ENCODE measurements at regions not wholly inside any gene's neighbourhood (a gene's known extent, or its start where the extent isn't known, plus 50 kb on each side); places are given as distances from the start of the nearest gene placed in this dataset.

GRCh38 chr3:74066456-74066855, 441.7 kb upstream of the PDZRN3 start:
- Histone ChIP-seq H3K27me3 (ENCODE audit: control insufficient read depth, insufficient read depth, low read length) (no peaks in the 10 kb centered on the region), H3K36me3 (ENCODE audit: control insufficient read depth, insufficient read depth, low read length) (no peaks in the 10 kb centered on the region), H3K4me3 (ENCODE audit: low read depth, low read length) (no peak overlapping the region)
- TF ChIP-seq CTCF (IDR thresholded peaks at IDR 0.05; ENCODE audit: insufficient read depth, low read length, poor library complexity, severe bottlenecking) = no peak
- DNase-seq (ENCODE audit: low read depth) = no peak

GRCh38 chr3:74059923-74060600, 435.3 kb upstream of the PDZRN3 start:
- Histone ChIP-seq H3K27me3 (ENCODE audit: control insufficient read depth, insufficient read depth, low read length) (no peaks in the 10 kb centered on the region), H3K4me3 (ENCODE audit: low read depth, low read length) (no peak overlapping the region), H3K36me3 (ENCODE audit: control insufficient read depth, insufficient read depth, low read length) (no peaks in the 10 kb centered on the region)
- no peak for DNase-seq (ENCODE audit: low read depth)
- no peak for TF ChIP-seq CTCF (IDR thresholded peaks at IDR 0.05; ENCODE audit: insufficient read depth, low read length, poor library complexity, severe bottlenecking)

- no peak for DNase-seq (ENCODE audit: low read depth)
- TF ChIP-seq CTCF (IDR thresholded peaks at IDR 0.05; ENCODE audit: insufficient read depth, low read length, poor library complexity, severe bottlenecking) = no peak
- H3K36me3 ChIP-seq (ENCODE audit: control insufficient read depth, insufficient read depth, low read length) = no peaks in the 10 kb centered on the region
- H3K4me3 ChIP-seq (ENCODE audit: low read depth, low read length) = no peak overlapping the region
- no peaks in the 10 kb centered on the region for H3K27me3 ChIP-seq (ENCODE audit: control insufficient read depth, insufficient read depth, low read length)
Observed at GRCh38 chr3:74059301-74059922, 434.7 kb upstream of the PDZRN3 start.

GRCh38 chr3:74057169-74057568, 432.4 kb upstream of the PDZRN3 start:
- no peak for TF ChIP-seq CTCF (IDR thresholded peaks at IDR 0.05; ENCODE audit: insufficient read depth, low read length, poor library complexity, severe bottlenecking)
- DNase-seq (ENCODE audit: low read depth) = no peak
- Histone ChIP-seq H3K27me3 (ENCODE audit: control insufficient read depth, insufficient read depth, low read length) (no peaks in the 10 kb centered on the region), H3K36me3 (ENCODE audit: control insufficient read depth, insufficient read depth, low read length) (no peaks in the 10 kb centered on the region), H3K4me3 (ENCODE audit: low read depth, low read length) (no peak overlapping the region)

- no peaks in the 10 kb centered on the region for H3K27me3 ChIP-seq (ENCODE audit: control insufficient read depth, insufficient read depth, low read length)
- no peak for TF ChIP-seq CTCF (IDR thresholded peaks at IDR 0.05; ENCODE audit: insufficient read depth, low read length, poor library complexity, severe bottlenecking)
- DNase-seq (ENCODE audit: low read depth) = no peak
- no peak overlapping the region for H3K4me3 ChIP-seq (ENCODE audit: low read depth, low read length)
- no peaks in the 10 kb centered on the region for H3K36me3 ChIP-seq (ENCODE audit: control insufficient read depth, insufficient read depth, low read length)
Observed at GRCh38 chr3:74055061-74055460, 430.3 kb upstream of the PDZRN3 start.

- no peak for TF ChIP-seq CTCF (IDR thresholded peaks at IDR 0.05; ENCODE audit: insufficient read depth, low read length, poor library complexity, severe bottlenecking)
- H3K36me3 ChIP-seq (ENCODE audit: control insufficient read depth, insufficient read depth, low read length) = no peaks in the 10 kb centered on the region
- H3K27me3 ChIP-seq (ENCODE audit: control insufficient read depth, insufficient read depth, low read length) = no peaks in the 10 kb centered on the region
- DNase-seq (ENCODE audit: low read depth) = no peak
- no peak overlapping the region for H3K4me3 ChIP-seq (ENCODE audit: low read depth, low read length)
Observed at GRCh38 chr3:74054566-74054965, 429.8 kb upstream of the PDZRN3 start.

Data from kidney epithelial cell (primary cell).